GM23248 (cell line): ENCODE measurements at regions not wholly inside any gene's neighbourhood (a gene's known extent, or its start where the extent isn't known, plus 50 kb on each side); places are given as distances from the start of the nearest gene placed in this dataset.

Experiments used
- EZH2 ChIP-seq: fragments of 200-600 bp; sonication (generic); IDR thresholded peaks from 2 replicates; pipeline ENCODE4 v1.6.1; 2018; ENCODE audit warnings: antibody characterized with exemption, mild to moderate bottlenecking; ENCODE audit not compliant: insufficient read depth, poor library complexity, severe bottlenecking
- EZH2phosphoT487 ChIP-seq: fragments of 200-600 bp; sonication (generic); IDR thresholded peaks from 2 replicates; pipeline ENCODE4 v1.6.1; 2018; ENCODE audit warnings: antibody characterized with exemption, moderate library complexity, mild to moderate bottlenecking, low read depth; ENCODE audit not compliant: insufficient read depth

DNA sequence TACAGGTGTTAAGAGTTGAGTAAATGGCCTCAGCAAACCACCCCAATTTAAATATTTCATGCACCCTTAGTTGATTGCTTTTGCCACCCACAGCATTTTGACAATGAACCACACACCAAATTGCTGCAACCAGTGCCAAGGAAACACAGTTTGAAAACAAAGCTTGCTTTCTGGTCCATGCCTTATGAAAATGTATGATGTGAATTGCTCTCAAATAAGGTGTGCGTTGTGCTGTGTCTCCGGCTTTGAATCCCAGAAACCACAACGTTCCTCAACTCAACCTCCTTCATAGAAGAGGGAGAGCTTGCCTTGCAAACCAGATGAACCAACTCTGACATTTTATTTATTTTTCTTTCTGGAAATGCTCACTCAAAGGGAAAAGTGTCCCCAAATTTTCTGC lies 762.7 kb downstream of the TLE1 start:
- TF ChIP-seq EZH2 (no peak), EZH2phosphoT487 (no peak)
